GM10266 (cell line): ENCODE measurements at regions not wholly inside any gene's neighbourhood (a gene's known extent, or its start where the extent isn't known, plus 50 kb on each side); places are given as distances from the start of the nearest gene placed in this dataset.

Source experiments
- DNase-seq: peaks from one replicate; pipeline ENCODE4 v3.0.0; 2012; ENCODE audit errors: extremely low spot score
- CTCF ChIP-seq: IDR thresholded peaks from 2 replicates; pipeline ENCODE4 v1.5.1; 2012; ENCODE audit warnings: mild to moderate bottlenecking, low read depth; ENCODE audit not compliant: control insufficient read depth, insufficient read depth; ENCODE audit errors: missing control alignments

- no peak for TF ChIP-seq CTCF
These were observed 432.6 kb upstream of the KLF6 start for GRCh38 chr10:4217653-4218052.

GRCh38 chr10:4217187-4217586 is 432.2 kb upstream of the KLF6 start:
- no peak for DNase-seq
- no peak for TF ChIP-seq CTCF

More at GRCh38 chr10:4217653-4218052, 432.6 kb upstream of the KLF6 start:
- no peak for DNase-seq

GRCh38 chr10:4216726-4217125 is 431.7 kb upstream of the KLF6 start:
- no peak for DNase-seq
- TF ChIP-seq CTCF, result no peak

- no peak for DNase-seq
- TF ChIP-seq CTCF, result no peak
These were observed 431.1 kb upstream of the KLF6 start for GRCh38 chr10:4215963-4216575.

- DNase-seq, result no peak
- no peak for TF ChIP-seq CTCF
These were observed 430.5 kb upstream of the KLF6 start for GRCh38 chr10:4215485-4215884.

- DNase-seq, result no peak
- TF ChIP-seq CTCF, result no peak
These were observed 429.9 kb upstream of the KLF6 start for GRCh38 chr10:4214908-4215307.

GRCh38 chr10:4213441-4213840 is 428.4 kb upstream of the KLF6 start:
- TF ChIP-seq CTCF, result no peak
- no peak for DNase-seq
